Hematopoietic multipotent progenitor cell treated with erythropoietin and hydrocortisone succinate and interleukin-3 and kit ligand, for 4 days (in vitro differentiated cells): ENCODE measurements at regions not wholly inside any gene's neighbourhood (a gene's known extent, or its start where the extent isn't known, plus 50 kb on each side); places are given as distances from the start of the nearest gene placed in this dataset.
"Not testable (repeated sequence)": the region's sequence is repeated elsewhere in the genome, so short reads cannot be mapped to it uniquely, and the experiment has no call there.

ENCODE experiments used
- DNase-seq: peaks from one replicate; pipeline ENCODE4 v3.0.0-alpha.2; 2015

DNA sequence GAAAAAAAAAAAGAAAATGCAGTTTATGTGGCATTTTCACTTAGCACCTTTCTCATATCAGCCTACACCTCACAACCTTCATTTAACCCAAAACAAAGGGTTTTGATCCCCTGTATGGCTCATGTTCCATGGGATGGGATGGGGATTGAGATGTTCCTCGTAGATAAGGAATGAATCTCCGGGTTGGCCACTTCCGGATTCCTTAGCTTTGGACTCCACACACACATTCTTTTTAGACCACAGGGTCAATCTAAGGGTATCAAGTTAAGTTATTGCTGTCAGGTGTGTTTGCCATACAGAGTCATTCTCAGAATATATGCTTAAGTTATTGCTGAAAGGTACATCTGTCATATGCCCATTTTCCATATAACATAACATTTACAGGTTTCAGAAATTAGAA lies 301.4 kb upstream of the TGFBR2 start:
- no peak for DNase-seq

DNA sequence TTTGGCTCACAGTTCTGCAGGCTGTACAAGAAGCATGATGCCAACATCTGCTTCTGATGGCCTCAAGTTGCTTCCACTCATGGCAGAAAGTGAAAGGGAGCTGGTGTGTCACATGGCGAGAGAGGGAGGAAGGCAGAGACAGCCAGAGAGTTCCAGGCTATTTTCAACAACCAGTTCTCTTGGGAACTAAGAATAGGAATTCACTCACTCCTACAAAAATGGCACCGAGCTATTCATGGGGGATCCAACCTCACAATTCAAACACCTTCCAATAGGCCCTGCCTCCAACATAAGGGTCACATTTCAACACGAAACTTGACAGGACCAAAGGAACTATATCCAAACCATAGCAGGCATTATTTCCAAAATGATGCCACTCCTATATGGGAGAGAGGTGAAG lies 299.5 kb upstream of the TGFBR2 start:
- DNase-seq: no peak

- DNase-seq: no peak
Observed at GRCh38 chr3:30307372-30307950, 298.9 kb upstream of the TGFBR2 start.

GRCh38 chr3:30308131-30308530 lies 298.3 kb upstream of the TGFBR2 start:
- no peak for DNase-seq

- no peak for DNase-seq
Observed at GRCh38 chr3:30309961-30310954, 296.1 kb upstream of the TGFBR2 start.

DNA sequence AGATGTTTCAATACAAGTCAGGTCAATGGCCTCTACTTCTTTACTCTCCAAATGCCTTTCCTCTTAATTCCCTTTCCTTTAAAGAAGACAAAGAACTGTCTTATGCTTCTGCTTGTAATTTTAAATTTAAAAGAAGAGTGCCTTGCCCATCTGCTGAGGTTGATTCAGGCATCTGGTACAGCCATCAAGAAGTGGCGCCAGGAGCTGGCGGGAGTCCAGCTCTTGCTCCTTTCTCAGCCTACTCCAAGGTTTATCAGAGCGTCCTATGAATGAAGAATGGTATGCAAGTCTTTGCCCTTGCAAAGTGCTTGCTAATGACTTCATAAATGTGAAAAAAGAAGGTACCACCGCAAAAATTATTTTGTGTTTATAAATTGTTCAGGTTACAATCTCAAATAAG lies 294.6 kb upstream of the TGFBR2 start:
- no peak for DNase-seq

GRCh38 chr3:30313840-30314239 lies 292.6 kb upstream of the TGFBR2 start:
- DNase-seq: no peak

DNA sequence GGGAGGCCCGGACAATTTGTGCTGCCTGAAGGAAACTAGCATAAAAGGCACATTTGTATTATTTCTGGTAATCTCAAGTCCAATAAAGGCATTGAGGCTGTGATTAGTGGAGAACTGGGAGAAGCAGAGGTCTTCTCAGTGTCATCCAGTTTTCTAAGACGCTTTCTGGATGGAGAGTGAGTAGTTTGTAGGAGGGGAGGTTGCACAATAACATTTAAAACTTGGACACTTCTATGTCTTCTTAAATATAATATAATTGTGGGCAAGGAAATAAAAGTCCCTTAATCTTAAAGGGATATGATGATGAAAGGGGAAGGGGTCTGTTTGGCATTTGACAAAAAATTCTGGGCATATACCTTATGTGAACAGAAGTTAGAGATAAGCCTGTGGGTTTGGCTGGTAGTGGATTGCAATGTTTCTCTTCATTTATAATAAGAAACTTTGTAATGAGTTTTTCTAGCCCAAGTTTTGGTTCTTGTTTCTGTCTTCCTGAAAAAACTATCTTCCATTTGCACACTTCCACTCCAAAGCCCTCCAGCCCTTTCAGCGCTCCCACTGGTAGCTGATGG lies 291.6 kb upstream of the TGFBR2 start:
- peak; percentile 71 for DNase-seq

- no peak for DNase-seq
Observed at GRCh38 chr3:30315447-30315846, 291.0 kb upstream of the TGFBR2 start.

- DNase-seq: no peak
Observed at GRCh38 chr3:30317561-30317960, 288.8 kb upstream of the TGFBR2 start.

DNA sequence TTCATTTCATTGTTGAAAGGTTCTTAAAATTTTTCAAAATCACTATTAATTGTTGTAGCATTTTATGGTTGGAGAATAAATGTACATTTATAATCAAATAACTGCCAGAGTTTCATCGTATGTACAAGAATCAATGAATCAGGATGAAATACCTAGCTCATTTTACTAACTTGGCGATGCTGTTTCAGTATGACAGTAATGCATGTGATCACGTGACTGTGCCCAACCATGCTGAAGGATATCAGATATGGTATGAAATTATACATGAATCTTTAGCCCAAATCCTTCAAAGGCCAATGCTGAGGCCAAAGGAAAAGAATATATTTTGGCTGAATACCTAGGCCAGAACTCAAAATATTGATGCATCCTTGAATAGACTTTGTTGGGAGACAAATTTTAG lies 288.3 kb upstream of the TGFBR2 start:
- no peak for DNase-seq

DNA sequence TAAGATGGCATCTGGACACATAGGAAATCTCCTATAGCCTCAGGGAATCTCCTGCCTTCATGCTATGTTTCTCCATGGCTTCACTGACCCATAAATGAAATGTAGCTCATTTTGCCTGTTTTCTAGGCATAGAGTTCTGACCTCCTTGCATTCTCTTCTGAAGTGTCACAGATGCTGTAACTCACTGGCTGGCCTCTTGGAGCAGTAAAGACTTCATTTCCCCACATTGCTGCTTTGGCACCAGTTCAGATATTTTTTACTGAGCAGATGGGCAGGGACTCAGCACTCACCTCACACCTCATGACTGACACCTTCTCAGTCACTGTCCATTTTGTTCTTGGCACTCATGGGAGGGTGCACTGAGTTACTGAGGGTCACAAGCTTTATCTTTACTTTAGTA lies 286.7 kb upstream of the TGFBR2 start:
- peak; percentile 71 for DNase-seq

DNA sequence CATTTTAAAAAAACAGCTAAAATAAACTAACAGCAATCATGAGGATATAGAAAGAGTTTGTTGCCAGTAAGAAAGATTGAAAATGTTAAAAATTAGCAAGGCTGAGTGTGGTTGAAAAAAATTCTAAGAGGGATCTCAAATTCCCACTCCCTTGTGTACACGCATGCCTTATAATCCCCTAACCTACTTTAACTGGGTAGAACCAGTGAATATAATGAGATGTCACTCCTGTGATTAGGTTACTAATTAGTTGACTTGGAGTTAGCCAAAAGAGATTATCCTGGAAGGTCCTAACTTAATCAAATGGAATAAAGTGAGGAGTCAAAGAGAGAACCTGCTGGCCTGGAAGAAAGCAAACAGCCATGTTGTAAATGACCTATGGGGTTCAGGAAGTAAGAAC lies 286.0 kb upstream of the TGFBR2 start:
- no peak for DNase-seq

DNA sequence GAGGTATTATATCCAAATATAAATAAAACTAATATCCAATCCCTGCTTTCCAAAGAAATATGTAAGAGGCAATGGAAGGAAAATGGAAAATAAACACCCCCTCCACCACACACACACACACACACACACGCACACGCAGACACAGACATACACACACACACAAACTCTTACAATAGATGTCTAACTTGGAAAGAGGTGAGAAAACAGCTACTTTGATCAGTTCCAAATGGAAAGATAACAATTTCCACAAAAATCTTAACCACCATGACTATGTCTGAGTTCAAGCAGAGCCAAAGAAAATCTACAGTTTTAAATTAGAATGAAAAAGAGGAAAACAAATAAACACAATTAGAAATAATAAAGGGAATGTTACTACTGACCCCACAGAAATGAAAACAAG lies 285.3 kb upstream of the TGFBR2 start:
- DNase-seq: no peak

DNA sequence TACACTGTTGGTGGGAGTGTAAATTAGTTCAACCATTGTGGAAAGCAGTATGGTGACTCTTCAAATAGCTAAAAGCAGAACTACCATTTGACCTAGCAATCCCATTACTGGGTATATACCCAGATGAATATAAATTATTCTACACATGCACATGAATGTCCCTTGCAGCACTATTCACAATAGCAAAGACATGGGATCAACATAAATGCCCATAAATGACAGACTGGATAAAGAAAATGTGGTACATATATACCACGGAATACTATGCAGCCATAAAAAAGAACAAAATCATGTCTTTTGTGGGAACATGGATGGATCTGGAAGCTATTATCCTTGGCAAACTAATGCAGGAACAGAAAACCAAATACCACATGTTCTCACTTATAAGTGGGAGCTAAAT lies 282.8 kb upstream of the TGFBR2 start:
- not testable (repeated sequence) for DNase-seq

DNA sequence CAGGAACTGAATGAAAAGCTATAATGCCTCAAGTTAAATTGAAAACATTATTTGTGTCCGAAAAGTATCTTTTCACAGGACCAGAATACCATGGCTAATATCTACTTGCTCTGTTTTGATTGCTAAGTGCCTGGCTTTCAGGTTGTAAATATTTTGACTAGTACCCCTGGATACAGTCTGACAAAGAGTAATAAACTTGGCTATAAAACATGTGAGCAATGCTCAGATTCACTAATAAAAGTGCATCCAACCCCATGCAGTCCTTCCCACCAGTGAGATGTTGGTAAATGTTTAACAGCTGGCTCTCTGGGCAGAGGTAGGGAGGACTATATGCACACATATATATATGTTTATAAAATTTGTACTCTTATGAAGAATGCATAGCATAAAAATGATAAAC lies 281.8 kb upstream of the TGFBR2 start:
- no peak for DNase-seq

DNA sequence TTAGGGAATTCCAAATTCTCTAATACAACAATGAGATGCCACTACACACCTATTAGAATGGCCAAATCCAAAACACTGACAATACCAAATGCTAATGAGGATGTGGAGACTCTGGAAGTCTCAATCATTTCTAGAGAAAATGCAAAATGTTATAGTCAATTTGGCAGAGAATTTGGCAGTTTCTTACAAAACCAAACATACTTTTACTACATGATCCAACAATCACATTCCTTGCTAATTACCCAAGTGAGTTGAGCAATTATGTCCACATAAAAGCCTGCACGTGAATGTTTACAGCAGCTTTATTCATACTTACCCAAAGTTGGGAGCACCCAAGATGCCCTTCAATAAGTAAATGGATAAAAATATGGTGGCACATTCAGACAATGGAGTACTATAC lies 278.4 kb upstream of the TGFBR2 start:
- DNase-seq: not testable (repeated sequence)

GRCh38 chr3:30328935-30329334 lies 277.5 kb upstream of the TGFBR2 start:
- DNase-seq: not testable (repeated sequence)

DNA sequence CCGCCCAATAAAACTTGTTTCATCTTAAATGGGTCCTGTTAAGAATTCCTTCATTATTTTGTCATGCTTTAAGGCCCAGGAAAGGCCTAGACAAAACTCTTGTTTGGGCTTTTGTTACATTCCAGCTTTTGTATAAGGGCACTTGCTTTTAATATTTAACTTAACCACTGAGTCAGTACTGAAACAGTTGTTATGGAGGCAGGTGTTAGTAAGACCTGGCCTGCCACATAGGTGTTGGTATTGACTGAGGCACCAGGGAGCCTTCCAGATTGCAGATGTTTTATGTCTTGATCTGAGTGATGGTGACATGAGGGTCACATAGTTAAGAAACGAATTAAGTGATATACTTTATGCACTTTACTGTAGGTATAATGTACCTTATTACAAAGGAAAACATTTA lies 274.9 kb upstream of the TGFBR2 start:
- DNase-seq: no peak

- peak; percentile 9 for DNase-seq
Observed at GRCh38 chr3:30332196-30333021, 274.0 kb upstream of the TGFBR2 start.

DNA sequence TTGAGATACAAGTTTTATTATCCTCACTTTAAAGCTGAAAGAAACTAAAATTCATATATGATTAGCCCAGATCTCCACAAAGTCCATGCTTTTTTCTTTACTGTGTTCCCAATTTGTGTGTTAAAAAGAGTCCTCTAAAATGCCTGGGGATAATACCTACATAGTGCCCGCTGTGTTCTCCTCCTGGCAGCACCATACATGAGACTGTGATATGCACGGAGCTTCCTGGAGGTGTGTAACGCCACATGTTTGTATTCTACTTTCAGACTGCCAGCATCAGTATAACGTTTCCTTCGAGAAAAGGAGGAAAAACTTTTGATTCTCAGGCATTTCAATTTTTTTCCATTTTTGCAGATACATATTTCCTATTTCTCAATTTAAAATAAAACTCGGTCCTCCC lies 273.3 kb upstream of the TGFBR2 start:
- DNase-seq: no peak

- no peak for DNase-seq
Observed at GRCh38 chr3:30333903-30334302, 272.5 kb upstream of the TGFBR2 start.

GRCh38 chr3:30340500-30340899 lies 265.9 kb upstream of the TGFBR2 start:
- DNase-seq: no peak
